ENCODE measurements at regions not wholly inside any gene's neighbourhood (a gene's known extent, or its start where the extent isn't known, plus 50 kb on each side); places are given as distances from the start of the nearest gene placed in this dataset.
"Not testable (repeated sequence)": the region's sequence is repeated elsewhere in the genome, so short reads cannot be mapped to it uniquely, and the experiment has no call there.

DNA sequence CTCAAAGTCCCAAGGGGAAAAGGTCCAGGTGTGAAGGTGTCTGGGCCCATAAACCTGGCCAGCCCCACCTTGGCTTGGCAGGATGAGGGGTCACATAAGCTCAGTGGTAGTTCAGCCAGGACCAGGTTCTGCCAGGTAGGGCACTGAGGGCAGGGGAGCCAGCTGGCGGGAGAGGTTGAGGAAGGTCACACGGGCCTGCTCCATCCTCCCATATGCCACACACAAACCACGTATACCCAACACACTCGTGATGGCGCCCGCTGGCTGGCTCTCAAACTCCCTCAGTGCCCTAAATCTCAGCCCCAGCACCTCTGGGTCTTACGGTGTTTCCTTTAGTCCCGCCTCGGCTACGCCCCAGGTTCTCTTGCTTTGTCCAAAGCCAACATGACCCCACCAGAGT is 160.5 kb downstream of the ZFP36L2 start:
- no peak for DNase-seq (ENCODE audit: insufficient read length, low spot score)
- no peak for TF ChIP-seq POLR2A (IDR thresholded peaks at IDR 0.05; ENCODE audit: low read depth, low read length)
- FAIRE-seq = no peak

GRCh38 chr2:43065036-43065435 is 161.4 kb downstream of the ZFP36L2 start:
- no peak for TF ChIP-seq POLR2A (IDR thresholded peaks at IDR 0.05; ENCODE audit: low read depth, low read length)
- FAIRE-seq (no peak), DNase-seq (ENCODE audit: insufficient read length, low spot score) (no peak)

- FAIRE-seq; DNase-seq (ENCODE audit: insufficient read length, low spot score): not testable (repeated sequence)
Measured at GRCh38 chr2:43063096-43063495, 163.3 kb downstream of the ZFP36L2 start.

DNA sequence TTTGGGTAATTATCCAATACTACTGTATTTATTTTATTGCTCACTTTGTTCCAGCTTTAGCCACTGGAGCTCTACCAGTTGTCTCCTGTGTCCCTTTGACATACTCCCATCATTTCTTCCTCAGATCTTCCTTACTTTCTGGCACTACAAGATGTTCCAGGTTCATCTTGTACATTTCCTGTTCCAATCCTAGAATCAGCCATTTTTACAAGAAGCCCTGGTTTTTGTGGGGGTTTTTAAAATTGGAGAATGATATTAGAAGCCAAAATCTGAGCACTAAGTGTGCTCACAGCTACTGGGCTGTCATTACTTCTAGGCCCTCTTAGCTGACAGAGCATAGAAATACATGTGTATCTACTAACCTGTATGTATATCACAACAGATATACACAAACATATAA is 164.3 kb downstream of the ZFP36L2 start:
- no peak for FAIRE-seq
- no peak for TF ChIP-seq POLR2A (IDR thresholded peaks at IDR 0.05; ENCODE audit: low read depth, low read length)
- no peak for DNase-seq (ENCODE audit: insufficient read length, low spot score)

DNA sequence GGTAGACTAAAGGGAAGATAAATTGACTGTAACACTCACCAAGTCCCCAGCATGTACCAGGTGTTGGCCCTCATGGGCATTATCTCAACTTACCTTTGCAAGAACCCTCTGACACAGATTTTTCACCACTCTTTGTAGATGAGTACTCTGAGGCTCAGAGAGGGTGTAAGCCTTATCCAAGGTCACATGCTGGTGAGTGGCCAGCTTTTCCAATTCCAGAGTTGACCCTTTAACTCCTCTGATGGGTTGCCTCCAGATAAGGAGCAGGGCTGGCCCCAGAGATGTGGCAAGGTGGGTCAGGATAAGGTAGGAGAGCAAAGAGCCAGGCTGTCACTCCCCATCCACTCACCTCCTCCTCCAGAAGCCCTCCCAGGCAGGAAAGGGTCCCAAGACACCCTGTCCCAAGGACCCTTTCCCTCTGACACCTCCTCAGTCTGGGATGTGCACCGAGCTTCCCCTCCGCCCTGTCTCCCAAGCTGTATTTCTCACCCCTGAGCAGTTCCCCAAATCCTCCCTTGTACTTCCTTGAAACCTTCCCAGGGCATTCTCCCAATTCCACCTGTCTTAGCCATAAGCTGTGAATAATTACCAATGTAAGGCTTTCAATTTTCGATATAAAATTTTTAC is 165.9 kb downstream of the ZFP36L2 start:
- FAIRE-seq (no peak), DNase-seq (ENCODE audit: insufficient read length, low spot score) (no peak)
- no peak for TF ChIP-seq POLR2A (IDR thresholded peaks at IDR 0.05; ENCODE audit: low read depth, low read length)

- peak; percentile 87 for DNase-seq (ENCODE audit: insufficient read length, low spot score)
- FAIRE-seq = peak; percentile 94
- no peak for TF ChIP-seq POLR2A (IDR thresholded peaks at IDR 0.05; ENCODE audit: low read depth, low read length)
Measured at GRCh38 chr2:43059183-43059897, 167.1 kb downstream of the ZFP36L2 start.

DNA sequence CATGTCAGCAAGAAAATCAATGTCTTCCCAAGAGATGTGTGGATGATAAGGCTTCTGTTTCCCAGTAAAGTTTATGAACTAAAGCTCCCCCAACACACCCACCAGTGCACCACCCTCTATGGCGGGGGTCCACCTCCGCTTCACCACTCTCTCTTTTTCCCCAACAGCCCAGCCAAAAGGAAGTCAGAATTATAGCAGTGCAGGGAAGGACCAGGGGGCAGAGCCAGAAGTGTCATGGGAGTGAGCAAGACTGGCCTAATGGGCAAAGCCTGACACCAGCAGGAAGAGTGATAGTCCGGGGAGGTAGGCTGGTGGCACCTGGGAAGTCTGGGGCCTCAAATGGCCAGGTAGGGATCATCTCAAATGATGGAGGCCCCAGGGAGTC is 167.7 kb downstream of the ZFP36L2 start:
- DNase-seq (ENCODE audit: insufficient read length, low spot score) (no peak), FAIRE-seq (no peak)
- no peak for TF ChIP-seq POLR2A (IDR thresholded peaks at IDR 0.05; ENCODE audit: low read depth, low read length)

DNA sequence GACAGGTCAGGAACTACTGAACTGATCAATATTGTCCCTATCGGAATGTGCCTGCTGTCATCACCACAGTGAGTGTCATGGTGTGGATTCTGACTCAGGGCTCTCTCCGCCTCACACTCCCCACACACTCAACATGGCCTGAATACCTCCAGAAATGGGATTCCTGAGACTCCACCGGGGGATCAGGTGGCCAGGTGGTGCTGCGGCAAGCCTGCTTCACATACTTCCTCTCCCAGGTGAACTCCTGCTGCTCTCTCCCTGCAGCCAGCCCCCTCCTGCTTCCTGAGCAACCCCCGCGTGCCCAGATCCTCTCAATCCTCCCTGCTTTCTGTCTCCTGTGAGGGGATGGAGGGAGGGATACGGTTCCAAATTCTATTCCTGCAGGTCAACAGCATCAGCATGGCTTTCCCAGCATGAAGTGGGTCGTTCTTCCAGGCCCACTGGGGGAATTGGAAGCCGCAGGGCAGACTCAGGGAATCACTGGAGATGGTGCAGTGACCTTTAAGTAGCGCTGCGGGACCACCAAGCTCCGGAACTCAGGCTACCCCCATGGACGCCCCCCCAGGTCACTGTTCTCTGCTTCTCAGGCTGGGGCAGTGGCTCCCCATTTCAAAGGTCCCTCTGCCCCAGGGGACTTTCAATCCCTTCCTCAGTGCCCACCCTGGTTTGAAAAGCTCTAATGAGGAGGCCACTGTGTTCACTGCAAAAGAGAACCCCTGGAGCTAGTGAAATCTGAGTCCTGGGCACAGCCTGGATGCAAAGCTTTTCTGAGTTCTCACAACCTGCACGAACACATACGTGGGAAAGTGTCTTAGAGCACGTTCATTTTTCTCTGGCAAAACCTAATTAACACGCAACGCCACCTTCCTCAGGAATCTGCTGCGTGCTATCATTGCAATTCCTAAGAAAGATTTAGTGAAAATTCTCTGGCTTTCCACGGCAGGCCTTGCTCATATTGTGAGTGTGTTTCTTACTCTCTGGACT is 168.4 kb downstream of the ZFP36L2 start:
- TF ChIP-seq POLR2A (IDR thresholded peaks at IDR 0.05; ENCODE audit: low read depth, low read length) = no peak
- FAIRE-seq = no peak

GRCh38 chr2:43057026-43057741 is 169.2 kb downstream of the ZFP36L2 start:
- no peak for TF ChIP-seq POLR2A (IDR thresholded peaks at IDR 0.05; ENCODE audit: low read depth, low read length)
- DNase-seq (ENCODE audit: insufficient read length, low spot score) (no peak), FAIRE-seq (no peak)

More for the DNA sequence above, 168.4 kb downstream of the ZFP36L2 start:
- DNase-seq (ENCODE audit: insufficient read length, low spot score) = no peak

DNA sequence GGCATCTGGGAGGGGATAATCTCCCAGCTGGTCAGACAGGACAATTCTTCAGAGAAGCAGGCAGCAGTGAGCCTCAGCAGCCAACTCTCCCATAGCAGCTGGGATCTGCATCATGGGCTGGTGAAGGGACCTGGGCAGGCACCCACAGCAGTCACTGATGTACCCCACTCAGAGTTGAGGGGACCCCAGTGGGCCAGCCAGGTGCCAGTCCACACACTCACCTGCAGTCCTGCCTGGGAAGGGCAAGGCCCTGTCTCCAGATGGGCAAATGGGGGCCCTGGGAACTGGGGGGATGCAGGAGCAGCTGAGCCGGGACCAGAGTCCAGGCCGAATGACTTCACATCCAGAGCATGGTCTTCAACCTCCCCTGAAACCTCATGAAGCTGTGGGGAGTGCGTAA is 170.4 kb downstream of the ZFP36L2 start:
- no peak for FAIRE-seq
- TF ChIP-seq POLR2A (IDR thresholded peaks at IDR 0.05; ENCODE audit: low read depth, low read length) = no peak
- DNase-seq (ENCODE audit: insufficient read length, low spot score) = no peak

DNA sequence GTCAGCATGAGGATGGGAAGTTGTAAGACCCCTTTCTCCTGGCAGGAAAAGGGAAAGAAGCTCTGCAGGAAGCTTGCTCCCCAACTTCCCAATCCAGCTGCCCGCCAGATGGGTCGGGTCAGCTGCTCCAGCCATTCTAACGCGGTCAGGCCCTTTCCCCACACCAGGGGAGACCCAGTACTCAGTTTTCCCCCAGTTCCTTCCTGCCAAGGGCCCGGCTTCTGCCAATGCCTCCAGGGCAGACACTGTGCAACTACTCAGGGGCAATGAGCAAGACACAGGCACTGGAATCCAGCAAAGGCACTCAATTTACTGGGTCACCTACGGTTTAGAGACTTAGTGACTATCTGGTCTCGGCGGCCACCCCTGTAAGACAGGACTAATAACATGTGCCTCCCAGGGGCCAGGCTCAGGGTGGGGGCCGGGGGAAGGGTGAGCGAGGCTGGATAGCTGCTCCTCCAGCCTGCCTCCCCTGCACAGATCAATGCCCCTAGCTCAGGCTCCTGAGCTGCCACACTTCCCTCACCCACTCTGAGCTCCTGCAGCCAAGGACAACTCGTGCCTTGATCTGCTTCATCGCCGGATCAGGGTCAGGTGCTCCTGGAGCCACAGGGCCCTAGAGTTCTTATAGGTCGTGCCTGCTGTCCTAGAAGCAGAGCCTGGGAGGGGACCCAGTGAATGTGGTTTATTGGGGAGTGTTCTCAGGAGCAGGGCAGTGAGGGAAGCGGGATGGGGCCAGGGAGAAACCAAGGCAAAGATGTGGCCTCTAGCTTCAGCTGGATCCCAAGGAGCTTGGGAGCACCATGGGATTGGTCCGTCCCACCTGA is 171.1 kb downstream of the ZFP36L2 start:
- FAIRE-seq = no peak

GRCh38 chr2:43054367-43054766 is 172.0 kb downstream of the ZFP36L2 start:
- FAIRE-seq = no peak
- DNase-seq (ENCODE audit: insufficient read length, low spot score) = no peak
- TF ChIP-seq POLR2A (IDR thresholded peaks at IDR 0.05; ENCODE audit: low read depth, low read length) = no peak

More for the DNA sequence above, 171.1 kb downstream of the ZFP36L2 start:
- no peak for TF ChIP-seq POLR2A (IDR thresholded peaks at IDR 0.05; ENCODE audit: low read depth, low read length)
- DNase-seq (ENCODE audit: insufficient read length, low spot score) = no peak

DNA sequence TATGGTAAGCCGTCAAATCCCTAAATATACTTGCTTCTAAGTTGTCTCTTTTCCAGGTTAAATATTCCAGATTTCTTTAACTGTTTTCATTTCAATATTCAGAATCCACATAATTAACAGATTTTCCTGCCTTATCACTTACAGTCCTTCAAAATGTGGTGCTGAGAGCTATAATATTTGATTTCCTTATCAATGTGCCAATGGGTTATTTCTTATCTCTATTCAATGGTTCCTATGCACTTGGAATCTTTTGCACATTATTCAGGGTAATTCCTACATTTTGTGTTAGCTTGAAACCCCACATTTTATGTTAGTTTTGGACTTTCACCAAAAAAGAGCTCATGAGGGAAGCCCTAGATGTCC is 173.5 kb downstream of the ZFP36L2 start:
- TF ChIP-seq POLR2A (IDR thresholded peaks at IDR 0.05; ENCODE audit: low read depth, low read length) = no peak
- DNase-seq (ENCODE audit: insufficient read length, low spot score) = no peak
- no peak for FAIRE-seq

All from H54 (cell line).